Muscle layer of colon (tissue), 2 donors: ENCODE measurements at regions not wholly inside any gene's neighbourhood (a gene's known extent, or its start where the extent isn't known, plus 50 kb on each side); places are given as distances from the start of the nearest gene placed in this dataset.
"Not testable (repeated sequence)": the region's sequence is repeated elsewhere in the genome, so short reads cannot be mapped to it uniquely, and the experiment has no call there.

Experiments
- H3K27ac ChIP-seq: one replicate; pipeline ENCODE4 v1.7.0; 2013; ENCODE audit warnings: low read depth, mild to moderate bottlenecking, low read length, moderate library complexity
- H3K27me3 ChIP-seq, 2 donors: one replicate each; pipeline ENCODE4 v1.7.0; 2013; ENCODE audit warnings: low read length in 2 of 2, mild to moderate bottlenecking in 2 of 2; ENCODE audit not compliant: insufficient read depth in 2 of 2, control insufficient read depth in 1 of 2
- H3K36me3 ChIP-seq: one replicate; pipeline ENCODE4 v1.7.0; 2013; ENCODE audit warnings: mild to moderate bottlenecking, low read length; ENCODE audit not compliant: insufficient read depth
- H3K4me1 ChIP-seq: one replicate; pipeline ENCODE4 v1.7.0; 2013; ENCODE audit warnings: mild to moderate bottlenecking, low read length; ENCODE audit not compliant: insufficient read depth
- H3K4me3 ChIP-seq, 2 donors: one replicate each; pipeline ENCODE4 v1.7.0; 2013; ENCODE audit warnings: low read length in 2 of 2, low read depth in 1 of 2, mild to moderate bottlenecking in 1 of 2, moderate library complexity in 1 of 2
- H3K9ac ChIP-seq: one replicate; pipeline ENCODE4 v1.7.0; 2013; ENCODE audit warnings: low read length
- H3K9me3 ChIP-seq: one replicate; pipeline ENCODE4 v1.7.0; 2013; ENCODE audit warnings: mild to moderate bottlenecking, low read length
- donor health status: abdominal sarcoma.
- donor health status: Adenocarcinoma of cecum.

- Histone ChIP-seq H3K4me3 (no peak overlapping the region), H3K36me3 (no peaks in the 10 kb centered on the region), H3K9ac (no peak overlapping the region), H3K27ac (no peak overlapping the region), H3K9me3 (no peaks in the 10 kb centered on the region), H3K27me3 (no peaks in the 10 kb centered on the region), H3K4me1 (peaks cover 6% of the 10 kb centered on the region)
Observed at GRCh38 chr7:131839967-131840690, 283.7 kb upstream of the PODXL start.

DNA sequence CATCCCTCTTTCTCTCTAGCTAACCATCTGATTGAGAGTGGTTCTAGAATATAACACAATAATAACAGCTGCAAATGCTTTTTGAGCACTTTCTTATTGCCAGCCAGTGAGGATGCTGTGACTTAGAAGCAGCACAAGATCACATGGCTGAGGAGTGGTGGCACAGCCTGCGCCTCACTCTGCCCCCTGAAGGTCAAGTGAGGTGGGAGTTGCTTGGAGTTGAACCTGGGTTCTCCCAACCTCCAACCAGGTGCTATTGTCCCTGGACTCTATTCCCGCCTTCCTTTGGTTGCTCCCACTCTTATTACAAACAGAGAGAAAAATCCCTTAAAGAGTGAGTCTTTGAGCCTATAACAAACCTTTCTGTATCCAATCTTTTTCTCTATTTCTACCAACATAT is 280.3 kb upstream of the PODXL start:
- H3K4me3 ChIP-seq: no peak overlapping the region
- no peak overlapping the region for H3K9ac ChIP-seq

GRCh38 chr7:131835141-131835540 is 278.7 kb upstream of the PODXL start:
- H3K9me3 ChIP-seq: no peaks in the 10 kb centered on the region
- no peaks in the 10 kb centered on the region for H3K27me3 ChIP-seq
- no peak overlapping the region for H3K27ac ChIP-seq
- no peak overlapping the region for H3K9ac ChIP-seq
- no peaks in the 10 kb centered on the region for H3K4me1 ChIP-seq
- H3K36me3 ChIP-seq: no peaks in the 10 kb centered on the region
- no peak overlapping the region for H3K4me3 ChIP-seq

More for the DNA sequence above, 280.3 kb upstream of the PODXL start:
- Histone ChIP-seq H3K27me3 (no peaks in the 10 kb centered on the region), H3K27ac (no peak overlapping the region), H3K4me1 (no peaks in the 10 kb centered on the region), H3K36me3 (no peaks in the 10 kb centered on the region), H3K9me3 (no peaks in the 10 kb centered on the region)

GRCh38 chr7:131830681-131831080 is 274.3 kb upstream of the PODXL start:
- Histone ChIP-seq H3K9me3 (no peaks in the 10 kb centered on the region), H3K4me1 (peaks cover 17% of the 10 kb centered on the region), H3K4me3 (no peak overlapping the region), H3K27me3 (no peaks in the 10 kb centered on the region), H3K9ac (no peak overlapping the region), H3K36me3 (no peaks in the 10 kb centered on the region), H3K27ac (no peak overlapping the region)

GRCh38 chr7:131829947-131830558 is 273.6 kb upstream of the PODXL start:
- Histone ChIP-seq H3K4me1 (peaks cover 17% of the 10 kb centered on the region), H3K9ac (no peak overlapping the region), H3K36me3 (no peaks in the 10 kb centered on the region), H3K4me3 (no peak overlapping the region), H3K9me3 (no peaks in the 10 kb centered on the region), H3K27ac (no peak overlapping the region), H3K27me3 (no peaks in the 10 kb centered on the region)

- Histone ChIP-seq H3K9me3 (no peaks in the 10 kb centered on the region), H3K27ac (no peak overlapping the region), H3K36me3 (no peaks in the 10 kb centered on the region), H3K4me3 (no peak overlapping the region), H3K4me1 (peaks cover 17% of the 10 kb centered on the region), H3K27me3 (no peaks in the 10 kb centered on the region), H3K9ac (no peak overlapping the region)
Observed at GRCh38 chr7:131827421-131827820, 271.0 kb upstream of the PODXL start.

- no peaks in the 10 kb centered on the region for H3K36me3 ChIP-seq
- no peak overlapping the region for H3K9ac ChIP-seq
- H3K9me3 ChIP-seq: no peaks in the 10 kb centered on the region
- H3K4me3 ChIP-seq: no peak overlapping the region
- peaks cover 17% of the 10 kb centered on the region for H3K4me1 ChIP-seq
- no peak overlapping the region for H3K27ac ChIP-seq
- H3K27me3 ChIP-seq: no peaks in the 10 kb centered on the region
Observed at GRCh38 chr7:131826960-131827359, 270.5 kb upstream of the PODXL start.

DNA sequence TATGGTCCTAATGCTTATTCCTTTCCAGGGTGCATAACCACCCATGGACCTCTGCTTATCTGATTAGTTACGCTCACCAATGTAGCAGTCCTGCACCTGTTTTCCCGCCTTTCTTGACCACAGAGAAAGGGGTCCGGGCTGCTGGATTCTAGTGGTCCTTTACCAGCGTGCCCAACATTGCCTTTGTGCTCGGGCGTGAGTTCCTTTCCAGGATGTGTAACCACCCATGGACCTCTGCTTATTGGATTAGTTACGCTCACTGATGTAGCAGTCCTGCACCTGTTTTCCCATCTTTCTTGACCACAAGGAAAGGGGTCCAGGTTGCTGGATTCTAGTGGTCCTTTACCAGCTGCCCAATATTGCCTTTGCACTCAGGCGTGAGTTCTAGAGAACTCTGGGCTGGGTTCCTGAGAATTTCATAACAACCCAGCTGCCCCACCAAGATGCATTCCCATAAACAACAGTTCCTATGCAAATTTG is 267.6 kb upstream of the PODXL start:
- peaks cover 17% of the 10 kb centered on the region for H3K4me1 ChIP-seq
- not testable (repeated sequence) for H3K9ac ChIP-seq, H3K4me3 ChIP-seq, H3K36me3 ChIP-seq, H3K27ac ChIP-seq, H3K9me3 ChIP-seq, H3K27me3 ChIP-seq

DNA sequence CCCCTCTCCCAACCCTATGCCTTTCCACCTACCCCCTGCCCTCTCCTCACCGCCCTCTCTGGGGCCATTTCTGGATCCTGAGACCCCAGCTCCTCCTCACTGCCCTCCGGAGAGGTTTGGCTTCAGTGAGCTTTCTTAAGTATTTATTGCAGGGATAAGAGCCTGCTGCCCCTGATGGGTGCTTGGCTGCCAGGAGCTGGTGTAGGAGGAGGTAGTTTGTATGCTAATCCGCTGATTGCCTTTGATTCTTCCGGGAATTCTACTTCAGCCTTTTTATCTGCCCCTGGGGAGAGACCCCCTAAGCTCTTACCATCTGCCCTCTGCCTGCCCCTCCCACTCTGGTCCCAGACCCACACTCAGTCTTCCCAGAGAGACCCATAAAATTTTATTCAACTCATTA is 263.5 kb upstream of the PODXL start:
- no peak overlapping the region for H3K4me3 ChIP-seq
- no peaks in the 10 kb centered on the region for H3K4me1 ChIP-seq
- H3K27ac ChIP-seq: no peak overlapping the region
- H3K9ac ChIP-seq: no peak overlapping the region
- H3K36me3 ChIP-seq: no peaks in the 10 kb centered on the region
- H3K9me3 ChIP-seq: no peaks in the 10 kb centered on the region
- H3K27me3 ChIP-seq: no peaks in the 10 kb centered on the region

DNA sequence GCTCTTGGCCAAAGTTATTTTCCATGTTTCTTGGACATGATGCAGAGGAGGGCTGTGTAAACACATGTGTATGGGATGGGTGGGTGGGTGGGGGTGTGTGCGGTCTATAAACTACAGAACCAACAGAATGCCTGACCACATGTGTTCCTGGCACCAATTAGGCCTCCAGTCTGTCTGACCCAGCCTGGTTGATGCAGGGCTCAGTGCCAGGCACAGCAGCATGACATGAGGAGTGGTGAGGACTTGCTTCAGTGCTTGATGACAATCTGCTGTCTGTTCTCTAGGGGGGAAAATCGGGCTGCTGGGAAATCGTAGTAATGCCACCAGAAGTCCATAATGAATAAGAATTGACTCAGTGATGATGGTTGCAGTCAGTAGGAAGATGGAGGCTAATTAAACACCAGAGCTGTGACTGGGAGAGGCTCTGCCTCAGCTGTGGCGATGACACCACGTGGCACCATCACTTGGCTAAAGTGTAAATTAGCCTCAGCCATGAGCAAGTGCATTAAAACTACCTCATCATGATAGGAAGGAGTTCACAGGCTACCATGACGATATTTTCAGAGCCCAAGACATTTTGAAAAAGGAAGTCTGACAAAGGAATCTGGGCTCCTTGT is 260.1 kb upstream of the PODXL start:
- no peaks in the 10 kb centered on the region for H3K4me1 ChIP-seq
- no peak overlapping the region for H3K4me3 ChIP-seq

DNA sequence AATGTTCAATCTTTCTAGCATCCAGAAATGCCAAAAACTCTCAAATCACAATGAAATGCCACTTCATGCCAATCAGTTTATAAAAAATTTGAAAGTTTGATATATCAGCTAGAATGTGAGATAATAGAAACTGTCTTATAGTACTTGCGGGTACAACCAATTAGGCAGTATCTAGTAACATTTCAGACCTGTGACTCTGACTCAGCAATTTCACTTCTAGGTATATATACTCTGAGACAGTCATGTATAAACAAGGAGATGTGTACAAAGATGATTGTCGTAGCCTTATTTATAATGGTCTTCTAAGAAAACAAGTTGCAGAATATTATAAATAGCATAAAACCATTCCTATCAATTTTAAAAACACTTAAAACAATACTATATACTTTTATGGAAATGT is 252.3 kb upstream of the PODXL start:
- Histone ChIP-seq H3K9ac (no peak overlapping the region), H3K9me3 (no peaks in the 10 kb centered on the region), H3K36me3 (no peaks in the 10 kb centered on the region), H3K4me3 (no peak overlapping the region), H3K27me3 (no peaks in the 10 kb centered on the region), H3K27ac (no peak overlapping the region), H3K4me1 (no peaks in the 10 kb centered on the region)

More for the DNA sequence above, 260.1 kb upstream of the PODXL start:
- no peak overlapping the region for H3K27ac ChIP-seq
- H3K9me3 ChIP-seq: no peaks in the 10 kb centered on the region
- H3K9ac ChIP-seq: no peak overlapping the region
- no peaks in the 10 kb centered on the region for H3K27me3 ChIP-seq
- no peaks in the 10 kb centered on the region for H3K36me3 ChIP-seq
